Endodermal cell (in vitro differentiated cells): ENCODE measurements at regions not wholly inside any gene's neighbourhood (a gene's known extent, or its start where the extent isn't known, plus 50 kb on each side); places are given as distances from the start of the nearest gene placed in this dataset.

ENCODE experiments used
- DNase-seq: peaks from one replicate; pipeline ENCODE4 v3.0.0-alpha.2; 2017
- H3K27ac ChIP-seq: 2 replicates; pipeline ENCODE4 v1.5.1; 2013; ENCODE audit warnings: mild to moderate bottlenecking, low read depth, low read length, moderate library complexity
- H3K27me3 ChIP-seq: 2 replicates; pipeline ENCODE4 v1.6.1; 2013; ENCODE audit warnings: mild to moderate bottlenecking, low read length, moderate library complexity; ENCODE audit not compliant: insufficient read depth, control insufficient read depth, poor library complexity, severe bottlenecking
- H3K36me3 ChIP-seq: 2 replicates; pipeline ENCODE4 v1.7.0; 2013; ENCODE audit warnings: mild to moderate bottlenecking, low read length, moderate library complexity; ENCODE audit not compliant: control insufficient read depth, insufficient read depth
- H3K4me1 ChIP-seq: one replicate; pipeline ENCODE4 v1.7.0; 2013; ENCODE audit warnings: low read length; ENCODE audit not compliant: control insufficient read depth, insufficient read depth
- H3K4me3 ChIP-seq: 2 replicates; pipeline ENCODE4 v1.5.1; 2013; ENCODE audit warnings: mild to moderate bottlenecking, low read length, moderate library complexity
- H3K9ac ChIP-seq: 2 replicates; pipeline ENCODE4 v1.6.1; 2013; ENCODE audit warnings: mild to moderate bottlenecking, low read length, moderate library complexity; ENCODE audit not compliant: poor library complexity, severe bottlenecking; ENCODE audit errors: extremely low read depth
- H3K9me3 ChIP-seq: 2 replicates; pipeline ENCODE4 v1.6.1; 2013; ENCODE audit warnings: mild to moderate bottlenecking, low read length, moderate library complexity; ENCODE audit not compliant: control insufficient read depth
- H3K27ac Mint-ChIP-seq: 2 replicates; pipeline ENCODE4 v1.8.0; 2020; ENCODE audit warnings: mixed read lengths
- H3K27me3 Mint-ChIP-seq: 2 replicates; pipeline ENCODE4 v1.8.0; 2021; ENCODE audit warnings: mild to moderate bottlenecking, mixed read lengths; ENCODE audit not compliant: insufficient read depth
- H3K36me3 Mint-ChIP-seq: 2 replicates; pipeline ENCODE4 v1.8.0; 2020; ENCODE audit warnings: low read depth, mixed read lengths
- H3K4me1 Mint-ChIP-seq: 2 replicates; pipeline ENCODE4 v1.8.0; 2020; ENCODE audit warnings: mixed read lengths
- H3K4me3 Mint-ChIP-seq: 2 replicates; pipeline ENCODE4 v1.8.0; 2020; ENCODE audit warnings: mild to moderate bottlenecking, moderate library complexity, mixed read lengths
- H3K9me3 Mint-ChIP-seq: 2 replicates; pipeline ENCODE4 v1.8.0; 2020; ENCODE audit warnings: mild to moderate bottlenecking, mixed read lengths
- CTCF ChIP-seq: fragments of 200-600 bp; sonication (generic); conservative IDR thresholded peaks from 2 replicates; pipeline ENCODE4 v1.5.0; 2021; ENCODE audit warnings: antibody characterized with exemption, mild to moderate bottlenecking
- WGBS, 2 experiments: methylation state at CpG; one replicate each; pipeline versions ENCODE4 v1.1.5 to v1.1.7; 2013; ENCODE audit warnings: missing lambda C conversion rate in 2 of 2, mixed read lengths in 1 of 2; ENCODE audit not compliant: insufficient coverage in 1 of 2, insufficient read length in 1 of 2; 5-methylcytosine and 5-hydroxymethylcytosine counted together

- H3K27ac Mint-ChIP-seq: no peak overlapping the region
- H3K9me3 ChIP-seq: no peaks in the 10 kb centered on the region
- H3K4me1 ChIP-seq: no peaks in the 10 kb centered on the region
- no peak for TF ChIP-seq CTCF
- no peaks in the 10 kb centered on the region for H3K27me3 ChIP-seq
- no peaks in the 10 kb centered on the region for H3K4me1 Mint-ChIP-seq
- no peaks in the 10 kb centered on the region for H3K36me3 ChIP-seq
- no peaks in the 10 kb centered on the region for H3K36me3 Mint-ChIP-seq
- H3K4me3 ChIP-seq: no peak overlapping the region
- H3K4me3 Mint-ChIP-seq: no peak overlapping the region
- H3K27me3 Mint-ChIP-seq: no peaks in the 10 kb centered on the region
- H3K27ac ChIP-seq: no peak overlapping the region
- DNase-seq: no peak
- H3K9ac ChIP-seq: no peak overlapping the region
- H3K9me3 Mint-ChIP-seq: no peaks in the 10 kb centered on the region
Observed at GRCh38 chr13:62653371-62653770, 1237.7 kb upstream of the PCDH20 start.

GRCh38 chr13:62643799-62644524, 1228.3 kb upstream of the PCDH20 start:
- peak; percentile 59 for DNase-seq
- Histone ChIP-seq H3K27ac (no peak overlapping the region), H3K4me1 (peaks cover 2% of the 10 kb centered on the region), H3K4me3 (no peak overlapping the region), H3K27me3 (no peaks in the 10 kb centered on the region), H3K9ac (no peak overlapping the region), H3K36me3 (no peaks in the 10 kb centered on the region), H3K9me3 (peaks cover 9% of the 10 kb centered on the region)
- TF ChIP-seq CTCF: no peak
- 97 to 100% methylated on average over 2 of the region's 2 CpGs for WGBS, 2 experiments
- Mint-ChIP-seq H3K4me1 (peaks cover 4% of the 10 kb centered on the region), H3K27ac (no peak overlapping the region), H3K4me3 (no peak overlapping the region), H3K27me3 (no peaks in the 10 kb centered on the region), H3K9me3 (peaks cover 5% of the 10 kb centered on the region), H3K36me3 (no peaks in the 10 kb centered on the region)

- no peak overlapping the region for H3K27ac ChIP-seq
- no peak for TF ChIP-seq CTCF
- H3K27me3 Mint-ChIP-seq: no peaks in the 10 kb centered on the region
- no peaks in the 10 kb centered on the region for H3K27me3 ChIP-seq
- H3K9ac ChIP-seq: no peak overlapping the region
- peaks cover 2% of the 10 kb centered on the region for H3K4me1 ChIP-seq
- H3K36me3 ChIP-seq: no peaks in the 10 kb centered on the region
- H3K9me3 ChIP-seq: peaks cover 9% of the 10 kb centered on the region
- DNase-seq: no peak
- peaks cover 5% of the 10 kb centered on the region for H3K9me3 Mint-ChIP-seq
- H3K4me3 ChIP-seq: no peak overlapping the region
- H3K4me3 Mint-ChIP-seq: no peak overlapping the region
- no peak overlapping the region for H3K27ac Mint-ChIP-seq
- no peaks in the 10 kb centered on the region for H3K36me3 Mint-ChIP-seq
- H3K4me1 Mint-ChIP-seq: peaks cover 6% of the 10 kb centered on the region
- 93 to 95% methylated on average over 4 of the region's 4 CpGs for WGBS, 2 experiments
Observed at GRCh38 chr13:62643007-62643483, 1227.4 kb upstream of the PCDH20 start.
